Neural cell (in vitro differentiated cells): ENCODE measurements at regions not wholly inside any gene's neighbourhood (a gene's known extent, or its start where the extent isn't known, plus 50 kb on each side); places are given as distances from the start of the nearest gene placed in this dataset.

Source experiments
- H2AFZ ChIP-seq: fragments of 200-600, 300-800 bp; sonication (generic), shearing (Covaris generic); 2 replicates; pipeline ENCODE4 v1.6.0; 2014; ENCODE audit warnings: low read depth, mild to moderate bottlenecking, antibody characterized with exemption, low read length, moderate library complexity
- H3F3A ChIP-seq: fragments of 200-600 bp; shearing (Covaris generic); 2 replicates; pipeline ENCODE4 v1.6.1; 2016; ENCODE audit warnings: mild to moderate bottlenecking, moderate library complexity, mixed read lengths, antibody characterized with exemption, low read length; ENCODE audit not compliant: insufficient read depth, poor library complexity, severe bottlenecking
- H3K27ac ChIP-seq: fragments of 200-600, 300-800 bp; sonication (generic), shearing (Covaris generic); 2 replicates; pipeline ENCODE4 v1.5.1; 2014; ENCODE audit warnings: mild to moderate bottlenecking, low read length, moderate library complexity
- H3K27me3 ChIP-seq: fragments of 300-800, 200-600 bp; sonication (generic), shearing (Covaris generic); 2 replicates; pipeline ENCODE4 v1.6.0; 2014; ENCODE audit warnings: mild to moderate bottlenecking, low read depth, low read length, moderate library complexity; ENCODE audit not compliant: insufficient read depth
- H3K36me3 ChIP-seq: fragments of 300-800, 200-600 bp; sonication (generic), shearing (Covaris generic); 2 replicates; pipeline ENCODE4 v1.5.1; 2014; ENCODE audit warnings: mild to moderate bottlenecking, antibody characterized with exemption, low read length, moderate library complexity; ENCODE audit not compliant: insufficient read depth
- H3K4me2 ChIP-seq: fragments of 300-800, 200-600 bp; sonication (generic), shearing (Covaris generic); 2 replicates; pipeline ENCODE4 v1.6.0; 2014; ENCODE audit warnings: mild to moderate bottlenecking, low read length
- H3K4me3 ChIP-seq: fragments of 300-800, 200-600 bp; sonication (generic), shearing (Covaris generic); 2 replicates; pipeline ENCODE4 v1.5.1; 2014; ENCODE audit warnings: mild to moderate bottlenecking, low read length, moderate library complexity
- H3K79me2 ChIP-seq: fragments of 200-600 bp; shearing (Covaris generic); replicated peaks from 2 replicates; pipeline ENCODE4 v1.6.0; 2014; ENCODE audit warnings: mild to moderate bottlenecking, low read length, moderate library complexity; ENCODE audit not compliant: insufficient read depth
- H3K9ac ChIP-seq: fragments of 300-800, 200-600 bp; sonication (generic), shearing (Covaris generic); 2 replicates; pipeline ENCODE4 v1.6.1; 2016; ENCODE audit warnings: mild to moderate bottlenecking, low read length, mixed read lengths
- H3K9me2 ChIP-seq: fragments of 200-600 bp; shearing (Covaris generic); 2 replicates; pipeline ENCODE4 v1.6.1; 2016; ENCODE audit warnings: mild to moderate bottlenecking, low read length, mixed read lengths; ENCODE audit not compliant: insufficient read depth
- H3K9me3 ChIP-seq: fragments of 200-600, 300-800 bp; sonication (generic), shearing (Covaris generic); 2 replicates; pipeline ENCODE4 v1.6.1; 2016; ENCODE audit warnings: mild to moderate bottlenecking, mixed run types, low read length, moderate library complexity, mixed read lengths
- H4K20me1 ChIP-seq: fragments of 200-600 bp; shearing (Covaris generic); 2 replicates; pipeline ENCODE4 v1.6.1; 2016; ENCODE audit warnings: mild to moderate bottlenecking, mixed run types; ENCODE audit not compliant: insufficient read depth
- EP300 ChIP-seq: fragments of 450-650 bp; conservative IDR thresholded peaks from 2 replicates; pipeline ENCODE4 v1.6.1; 2014; ENCODE audit warnings: antibody characterized with exemption, mild to moderate bottlenecking, moderate library complexity; ENCODE audit not compliant: poor library complexity, severe bottlenecking
- EZH2 ChIP-seq: fragments of 200-600, 300-800 bp; shearing (Covaris generic), sonication (generic); IDR thresholded peaks from 2 replicates; pipeline ENCODE4 v1.6.1; 2014; ENCODE audit warnings: antibody characterized with exemption, low read length, borderline replicate concordance, mild to moderate bottlenecking; ENCODE audit not compliant: insufficient read depth, poor library complexity, severe bottlenecking
- MXI1 ChIP-seq: fragments of 450-650 bp; conservative IDR thresholded peaks from 2 replicates; pipeline ENCODE4 v1.6.1; 2014; ENCODE audit warnings: antibody characterized with exemption, mild to moderate bottlenecking; ENCODE audit not compliant: poor library complexity, severe bottlenecking
- POLR2AphosphoS5 ChIP-seq: IDR thresholded peaks from 2 replicates; pipeline ENCODE4 v1.6.1; 2012
- RAD21 ChIP-seq: fragments of 450-650 bp; conservative IDR thresholded peaks from 2 replicates; pipeline ENCODE4 v1.6.1; 2014; ENCODE audit warnings: antibody characterized with exemption, mild to moderate bottlenecking, moderate library complexity
- SMC3 ChIP-seq: fragments of 450-650 bp; conservative IDR thresholded peaks from 2 replicates; pipeline ENCODE4 v1.6.1; 2014; ENCODE audit warnings: antibody characterized with exemption, mild to moderate bottlenecking, moderate library complexity; ENCODE audit not compliant: poor library complexity
- TAF1 ChIP-seq: IDR thresholded peaks from 2 replicates; pipeline ENCODE4 v1.6.1; 2012; ENCODE audit warnings: low read depth
- TF ChIP-seq, protein P1 (sequence below): IDR thresholded peaks from 2 replicates; pipeline ENCODE4 v1.6.1; 2012; ENCODE audit warnings: borderline replicate concordance
- TF ChIP-seq, protein P2 (sequence below): fragments of 450-650 bp; IDR thresholded peaks from 2 replicates; pipeline ENCODE4 v1.5.1; 2014; ENCODE audit warnings: antibody characterized with exemption, mild to moderate bottlenecking, moderate library complexity; ENCODE audit not compliant: poor library complexity, severe bottlenecking

DNA sequence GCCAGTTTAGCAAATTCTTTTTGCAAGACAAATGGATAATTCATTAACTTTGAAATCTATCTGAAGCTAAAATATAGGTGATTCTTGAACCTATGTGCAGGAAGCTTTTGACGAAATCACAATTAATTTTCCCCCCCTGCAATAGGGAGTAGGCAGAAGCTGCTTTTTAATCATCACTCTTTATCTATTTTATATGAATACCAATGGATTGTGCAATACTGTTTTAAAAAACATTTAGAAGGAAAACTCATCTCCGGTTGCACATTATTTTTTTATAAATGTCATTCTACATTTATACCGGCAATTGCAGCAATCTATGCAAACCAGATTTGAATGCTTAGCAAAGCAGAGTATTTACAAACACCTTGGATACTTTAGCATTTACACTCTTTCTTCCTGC, 121.1 kb upstream of the TMCO5A start:
- Histone ChIP-seq H3K4me2 (no peak overlapping the region), H3K9me2 (no peaks in the 10 kb centered on the region), H3K9me3 (no peaks in the 10 kb centered on the region), H2AFZ (no peak overlapping the region), H3K9ac (peak overlapping the region; percentile 24), H4K20me1 (no peaks in the 10 kb centered on the region), H3K4me3 (peak overlapping the region; percentile 10), H3F3A (peaks cover 5% of the 10 kb centered on the region), H3K36me3 (no peaks in the 10 kb centered on the region), H3K79me2 (peaks cover 7% of the 10 kb centered on the region), H3K27me3 (no peaks in the 10 kb centered on the region), H3K27ac (peak overlapping the region; percentile 95)
- TF ChIP-seq EP300 (no peak), SMC3 (no peak), RAD21 (no peak), EZH2 (no peak), MXI1 (no peak), TAF1 (no peak), POLR2AphosphoS5 (no peak)
- TF ChIP-seq, protein P1, sequence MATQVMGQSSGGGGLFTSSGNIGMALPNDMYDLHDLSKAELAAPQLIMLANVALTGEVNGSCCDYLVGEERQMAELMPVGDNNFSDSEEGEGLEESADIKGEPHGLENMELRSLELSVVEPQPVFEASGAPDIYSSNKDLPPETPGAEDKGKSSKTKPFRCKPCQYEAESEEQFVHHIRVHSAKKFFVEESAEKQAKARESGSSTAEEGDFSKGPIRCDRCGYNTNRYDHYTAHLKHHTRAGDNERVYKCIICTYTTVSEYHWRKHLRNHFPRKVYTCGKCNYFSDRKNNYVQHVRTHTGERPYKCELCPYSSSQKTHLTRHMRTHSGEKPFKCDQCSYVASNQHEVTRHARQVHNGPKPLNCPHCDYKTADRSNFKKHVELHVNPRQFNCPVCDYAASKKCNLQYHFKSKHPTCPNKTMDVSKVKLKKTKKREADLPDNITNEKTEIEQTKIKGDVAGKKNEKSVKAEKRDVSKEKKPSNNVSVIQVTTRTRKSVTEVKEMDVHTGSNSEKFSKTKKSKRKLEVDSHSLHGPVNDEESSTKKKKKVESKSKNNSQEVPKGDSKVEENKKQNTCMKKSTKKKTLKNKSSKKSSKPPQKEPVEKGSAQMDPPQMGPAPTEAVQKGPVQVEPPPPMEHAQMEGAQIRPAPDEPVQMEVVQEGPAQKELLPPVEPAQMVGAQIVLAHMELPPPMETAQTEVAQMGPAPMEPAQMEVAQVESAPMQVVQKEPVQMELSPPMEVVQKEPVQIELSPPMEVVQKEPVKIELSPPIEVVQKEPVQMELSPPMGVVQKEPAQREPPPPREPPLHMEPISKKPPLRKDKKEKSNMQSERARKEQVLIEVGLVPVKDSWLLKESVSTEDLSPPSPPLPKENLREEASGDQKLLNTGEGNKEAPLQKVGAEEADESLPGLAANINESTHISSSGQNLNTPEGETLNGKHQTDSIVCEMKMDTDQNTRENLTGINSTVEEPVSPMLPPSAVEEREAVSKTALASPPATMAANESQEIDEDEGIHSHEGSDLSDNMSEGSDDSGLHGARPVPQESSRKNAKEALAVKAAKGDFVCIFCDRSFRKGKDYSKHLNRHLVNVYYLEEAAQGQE: no peak
- TF ChIP-seq, protein P2, sequence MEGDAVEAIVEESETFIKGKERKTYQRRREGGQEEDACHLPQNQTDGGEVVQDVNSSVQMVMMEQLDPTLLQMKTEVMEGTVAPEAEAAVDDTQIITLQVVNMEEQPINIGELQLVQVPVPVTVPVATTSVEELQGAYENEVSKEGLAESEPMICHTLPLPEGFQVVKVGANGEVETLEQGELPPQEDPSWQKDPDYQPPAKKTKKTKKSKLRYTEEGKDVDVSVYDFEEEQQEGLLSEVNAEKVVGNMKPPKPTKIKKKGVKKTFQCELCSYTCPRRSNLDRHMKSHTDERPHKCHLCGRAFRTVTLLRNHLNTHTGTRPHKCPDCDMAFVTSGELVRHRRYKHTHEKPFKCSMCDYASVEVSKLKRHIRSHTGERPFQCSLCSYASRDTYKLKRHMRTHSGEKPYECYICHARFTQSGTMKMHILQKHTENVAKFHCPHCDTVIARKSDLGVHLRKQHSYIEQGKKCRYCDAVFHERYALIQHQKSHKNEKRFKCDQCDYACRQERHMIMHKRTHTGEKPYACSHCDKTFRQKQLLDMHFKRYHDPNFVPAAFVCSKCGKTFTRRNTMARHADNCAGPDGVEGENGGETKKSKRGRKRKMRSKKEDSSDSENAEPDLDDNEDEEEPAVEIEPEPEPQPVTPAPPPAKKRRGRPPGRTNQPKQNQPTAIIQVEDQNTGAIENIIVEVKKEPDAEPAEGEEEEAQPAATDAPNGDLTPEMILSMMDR: no peak

DNA sequence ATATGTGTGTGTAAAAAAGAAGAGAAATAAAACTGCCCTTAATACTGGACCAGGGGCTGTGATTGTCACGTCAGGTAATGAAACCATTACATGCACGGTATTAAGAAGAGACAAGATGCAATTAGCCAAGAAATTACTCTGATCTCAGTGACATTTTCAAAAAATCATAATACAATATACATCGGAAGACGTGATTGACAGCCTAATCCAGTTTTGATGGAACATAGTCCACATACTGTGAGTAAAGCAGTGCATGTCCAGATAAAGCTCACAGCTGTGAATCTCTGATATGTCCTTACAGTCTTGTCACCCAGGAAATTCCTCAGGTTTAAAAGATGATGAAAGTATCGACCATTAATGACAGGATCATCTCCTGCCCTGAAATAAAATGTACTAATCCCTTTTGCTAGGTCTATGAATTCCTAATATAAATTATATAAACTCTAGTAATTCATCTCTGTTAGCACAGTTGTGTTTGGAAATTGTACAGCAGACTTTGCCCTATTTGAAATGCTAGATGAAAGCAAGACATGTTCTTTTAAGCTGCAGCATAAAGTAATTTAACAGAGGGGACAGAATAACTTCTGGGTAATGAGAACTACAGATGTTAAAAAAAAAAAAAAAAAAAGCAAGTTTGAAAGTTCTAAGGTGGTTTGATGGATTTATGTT, 119.5 kb upstream of the TMCO5A start:
- Histone ChIP-seq H3K9ac (peak overlapping the region; percentile 33), H4K20me1 (no peaks in the 10 kb centered on the region), H3K4me3 (peak overlapping the region; percentile 30), H3K9me2 (no peaks in the 10 kb centered on the region), H3K4me2 (peak overlapping the region; percentile 32), H3K27me3 (no peaks in the 10 kb centered on the region), H3K36me3 (no peaks in the 10 kb centered on the region), H3K27ac (peak overlapping the region; percentile 95), H2AFZ (no peak overlapping the region), H3K79me2 (peaks cover 7% of the 10 kb centered on the region), H3K9me3 (no peaks in the 10 kb centered on the region), H3F3A (peaks cover 5% of the 10 kb centered on the region)
- TF ChIP-seq POLR2AphosphoS5: peak; percentile 53
- TF ChIP-seq, protein P1: peak; percentile 24
- peak; percentile 83 for TF ChIP-seq EP300
- TF ChIP-seq RAD21: no peak
